GM12872 (cell line): ENCODE measurements at regions not wholly inside any gene's neighbourhood (a gene's known extent, or its start where the extent isn't known, plus 50 kb on each side); places are given as distances from the start of the nearest gene placed in this dataset.

Experiments
- TF ChIP-seq, protein P1 (sequence below): IDR thresholded peaks from 3 replicates; pipeline ENCODE4 v1.5.1; 2011; ENCODE audit warnings: low read depth, mild to moderate bottlenecking, low read length, moderate library complexity; ENCODE audit not compliant: insufficient read depth

DNA sequence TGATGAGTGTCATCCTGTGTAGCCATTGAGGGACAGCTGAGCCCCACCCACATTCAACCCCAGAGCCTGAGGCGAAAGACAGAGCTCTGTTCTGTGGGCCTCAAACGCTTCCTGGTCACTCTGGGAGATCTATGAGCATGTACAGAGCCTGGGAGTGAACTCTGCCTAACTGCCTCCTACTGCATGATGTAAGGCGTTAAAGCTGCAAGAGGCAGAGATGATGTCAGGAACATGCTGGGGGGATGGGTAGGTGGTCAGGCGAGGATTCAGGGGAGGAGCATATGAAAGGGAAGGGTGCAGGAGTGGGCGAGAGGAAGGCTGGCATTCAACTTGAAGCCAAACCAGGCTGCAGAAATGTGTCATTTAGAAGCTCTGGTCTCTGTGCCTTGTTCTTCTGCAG lies 181.0 kb downstream of the TFCP2L1 start:
- TF ChIP-seq, protein P1, sequence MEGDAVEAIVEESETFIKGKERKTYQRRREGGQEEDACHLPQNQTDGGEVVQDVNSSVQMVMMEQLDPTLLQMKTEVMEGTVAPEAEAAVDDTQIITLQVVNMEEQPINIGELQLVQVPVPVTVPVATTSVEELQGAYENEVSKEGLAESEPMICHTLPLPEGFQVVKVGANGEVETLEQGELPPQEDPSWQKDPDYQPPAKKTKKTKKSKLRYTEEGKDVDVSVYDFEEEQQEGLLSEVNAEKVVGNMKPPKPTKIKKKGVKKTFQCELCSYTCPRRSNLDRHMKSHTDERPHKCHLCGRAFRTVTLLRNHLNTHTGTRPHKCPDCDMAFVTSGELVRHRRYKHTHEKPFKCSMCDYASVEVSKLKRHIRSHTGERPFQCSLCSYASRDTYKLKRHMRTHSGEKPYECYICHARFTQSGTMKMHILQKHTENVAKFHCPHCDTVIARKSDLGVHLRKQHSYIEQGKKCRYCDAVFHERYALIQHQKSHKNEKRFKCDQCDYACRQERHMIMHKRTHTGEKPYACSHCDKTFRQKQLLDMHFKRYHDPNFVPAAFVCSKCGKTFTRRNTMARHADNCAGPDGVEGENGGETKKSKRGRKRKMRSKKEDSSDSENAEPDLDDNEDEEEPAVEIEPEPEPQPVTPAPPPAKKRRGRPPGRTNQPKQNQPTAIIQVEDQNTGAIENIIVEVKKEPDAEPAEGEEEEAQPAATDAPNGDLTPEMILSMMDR: no peak

- TF ChIP-seq, protein P1: no peak
Observed at GRCh38 chr2:121104721-121105141, 180.3 kb downstream of the TFCP2L1 start.

DNA sequence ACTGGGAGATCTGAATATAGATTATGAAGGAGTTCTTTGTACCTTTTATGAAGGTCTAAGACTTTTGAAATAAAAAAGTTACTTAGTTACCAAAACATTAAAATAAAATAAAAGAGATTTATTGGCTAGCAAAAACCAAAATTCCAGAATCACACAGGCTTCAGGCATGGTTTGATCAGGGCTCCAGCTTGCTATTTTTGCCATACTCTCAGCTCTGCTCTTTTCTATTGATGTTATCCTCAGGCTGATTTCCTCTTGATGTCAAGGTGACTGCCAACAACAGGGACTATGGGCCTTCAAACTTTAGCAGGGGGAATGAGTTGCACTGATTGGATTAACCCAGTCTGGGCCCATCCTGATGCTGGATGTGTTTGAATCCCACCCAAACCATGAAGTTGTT lies 174.1 kb downstream of the TFCP2L1 start:
- TF ChIP-seq, protein P1: no peak

DNA sequence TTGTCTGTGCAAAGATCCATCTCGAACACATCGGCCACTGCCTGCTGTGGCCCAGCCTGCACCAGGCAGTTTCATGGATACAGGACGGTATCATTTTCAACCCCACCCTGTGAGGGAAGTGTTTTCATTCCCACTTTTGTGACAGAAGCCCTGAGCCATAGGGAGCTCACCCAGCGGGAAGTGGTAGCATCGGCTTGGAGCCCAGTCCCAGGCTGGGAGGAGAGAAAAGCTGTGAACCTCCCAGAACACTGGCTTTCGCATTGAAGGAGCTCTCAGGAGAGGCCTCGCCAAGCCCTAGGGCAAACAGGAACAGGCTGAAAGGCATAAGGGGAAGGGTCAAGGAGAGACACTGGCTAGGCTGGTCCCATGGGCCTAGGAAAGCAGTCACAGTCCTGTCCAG lies 166.1 kb downstream of the TFCP2L1 start:
- TF ChIP-seq, protein P1: no peak

- TF ChIP-seq, protein P1: no peak
Observed at GRCh38 chr2:121120411-121120810, 164.6 kb downstream of the TFCP2L1 start.

DNA sequence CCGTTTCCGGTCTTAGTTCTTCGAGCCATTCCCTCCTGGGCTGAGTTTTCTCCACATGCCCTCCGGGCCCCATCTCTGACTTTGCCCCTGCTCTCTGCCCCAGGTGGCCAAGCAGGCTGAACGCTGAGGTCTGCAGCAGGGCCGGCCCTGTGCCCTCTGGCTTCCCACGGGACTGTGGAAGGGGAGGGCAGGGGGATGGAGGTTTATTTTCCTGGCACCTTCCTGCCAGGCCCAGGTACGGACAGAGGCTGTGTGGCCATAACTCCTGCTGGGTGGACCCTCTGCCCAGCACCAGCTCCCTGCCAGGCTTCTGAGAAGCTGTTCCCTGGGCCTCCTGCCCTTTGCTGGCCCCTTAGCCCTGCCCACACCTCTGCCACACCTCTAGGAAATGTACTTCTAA lies 164.0 kb downstream of the TFCP2L1 start:
- TF ChIP-seq, protein P1: no peak

- TF ChIP-seq, protein P1: no peak
Observed at GRCh38 chr2:121121661-121122060, 163.3 kb downstream of the TFCP2L1 start.

DNA sequence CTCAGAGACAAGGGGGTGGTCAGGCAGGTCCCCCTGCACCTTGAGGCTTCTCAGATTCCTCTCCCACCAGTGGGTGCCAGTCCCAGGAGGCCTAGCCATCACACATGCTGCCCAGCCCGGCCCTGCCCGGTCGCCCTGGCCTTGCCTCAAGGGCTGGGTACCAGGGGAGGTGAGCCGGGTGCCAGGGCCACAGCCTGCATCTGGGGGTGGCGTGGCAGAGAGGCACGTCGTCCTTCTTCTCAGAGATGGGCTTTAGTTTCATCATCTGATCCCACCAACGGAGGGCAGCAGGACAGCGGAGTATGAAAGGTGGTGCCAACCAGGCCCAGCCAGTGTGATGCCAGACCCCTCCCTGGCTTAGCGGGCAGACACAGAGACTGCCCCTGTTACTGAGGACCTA lies 161.7 kb downstream of the TFCP2L1 start:
- TF ChIP-seq, protein P1: no peak
